NCI-H460 (cell line): ENCODE measurements at regions not wholly inside any gene's neighbourhood (a gene's known extent, or its start where the extent isn't known, plus 50 kb on each side); places are given as distances from the start of the nearest gene placed in this dataset.

Experiments
- DNase-seq: peaks from one replicate; pipeline ENCODE4 v3.0.0-alpha.2; 2016; ENCODE audit warnings: low read depth; ENCODE audit errors: extremely low read depth

DNA sequence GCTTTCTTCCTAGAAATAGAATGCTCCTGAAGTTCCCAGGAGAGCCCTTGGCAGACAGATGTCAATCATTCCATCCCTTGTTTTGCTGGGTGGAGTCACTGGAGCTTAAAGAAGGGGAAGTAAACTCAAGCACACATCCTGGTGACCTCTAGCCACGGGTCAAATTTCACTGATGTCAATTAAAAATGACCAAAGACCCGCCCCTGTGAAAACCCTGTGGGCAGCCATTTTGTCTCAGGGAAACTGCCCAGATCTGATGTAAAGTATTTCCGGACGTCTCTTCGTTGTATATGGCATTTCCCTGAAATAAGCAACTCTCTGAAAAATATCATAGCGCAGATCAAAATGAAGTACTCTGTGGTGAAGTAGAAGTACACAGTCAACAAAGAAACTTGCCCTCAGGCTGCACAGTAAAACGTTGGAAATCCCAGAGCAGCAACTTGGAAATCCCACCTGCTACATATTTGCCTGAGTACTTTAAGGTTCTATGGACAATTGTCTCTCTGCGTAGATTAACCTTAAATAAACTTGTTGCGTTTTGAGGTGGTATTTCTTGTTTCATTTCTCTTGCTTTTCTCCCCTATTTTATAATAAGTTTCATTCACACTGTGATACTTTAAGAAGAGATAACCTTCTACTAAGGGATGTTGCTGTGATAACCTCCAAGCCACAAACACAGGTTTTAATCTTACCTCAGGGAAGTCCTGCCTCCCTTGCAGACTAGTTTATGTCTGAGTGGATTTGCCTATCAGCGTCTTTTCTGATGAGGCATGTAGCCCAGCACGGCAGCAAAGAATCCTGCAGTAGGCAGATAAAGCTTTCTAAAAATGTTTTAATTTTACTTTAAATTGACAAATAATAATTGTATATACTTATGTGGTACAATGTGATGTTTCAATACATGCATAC is 60.9 kb upstream of the PIP5K1B start:
- no peak for DNase-seq

DNA sequence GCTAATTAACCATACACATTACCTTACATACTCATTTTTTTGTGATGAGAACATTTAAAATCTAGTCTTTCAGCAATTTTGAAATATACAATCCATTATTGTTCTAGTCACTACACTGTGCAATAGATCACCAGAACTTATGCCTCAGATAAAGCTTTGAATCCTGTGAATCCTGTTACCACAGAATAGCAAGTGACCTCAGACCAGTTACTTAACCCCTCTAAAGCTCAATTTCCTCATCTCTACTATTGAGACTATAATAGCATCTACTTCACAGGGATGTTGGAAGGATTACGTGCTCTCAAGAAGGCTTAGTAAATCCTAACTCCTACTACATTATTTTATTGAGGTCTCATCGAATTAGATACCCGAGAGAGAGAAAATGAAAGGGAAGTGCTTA is 60.2 kb upstream of the PIP5K1B start:
- DNase-seq = no peak

DNA sequence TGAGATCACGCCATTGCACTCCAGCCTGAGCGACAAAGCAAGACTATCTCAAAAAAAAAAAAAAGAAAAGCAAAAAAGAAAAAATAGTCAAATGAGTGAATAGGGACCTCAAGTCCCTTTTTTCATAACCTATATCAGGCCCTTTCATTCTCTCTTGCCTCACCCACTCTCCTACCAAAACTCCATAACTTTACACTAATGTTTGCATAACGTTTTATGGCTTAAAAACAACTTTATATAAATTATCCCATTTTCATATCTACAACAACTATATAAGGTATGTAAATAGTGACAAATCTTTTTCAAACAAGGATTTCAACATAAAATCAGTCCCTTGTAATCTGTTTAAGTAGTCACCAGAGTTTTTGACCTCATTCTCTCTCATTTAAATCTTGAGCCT is 56.9 kb upstream of the PIP5K1B start:
- DNase-seq = no peak

DNA sequence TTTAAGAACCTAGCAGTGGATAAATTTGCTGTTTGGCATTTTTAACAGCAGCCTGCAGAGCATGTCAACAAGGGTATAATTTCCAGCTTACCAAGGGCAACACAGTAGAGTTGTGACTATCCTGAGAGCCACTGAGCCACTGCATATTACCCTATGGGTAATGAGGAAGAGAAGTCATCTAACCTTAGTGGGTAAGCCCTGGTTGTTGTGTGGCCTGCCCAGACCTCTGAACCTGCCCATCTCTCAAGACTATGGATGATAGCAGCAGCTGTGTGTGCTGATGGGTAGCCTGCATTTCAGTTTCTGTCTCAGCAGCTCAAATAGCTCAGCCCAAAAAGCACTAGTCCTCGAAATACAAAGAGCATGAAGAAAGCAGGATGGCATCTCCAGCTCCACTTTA is 56.1 kb upstream of the PIP5K1B start:
- no peak for DNase-seq

DNA sequence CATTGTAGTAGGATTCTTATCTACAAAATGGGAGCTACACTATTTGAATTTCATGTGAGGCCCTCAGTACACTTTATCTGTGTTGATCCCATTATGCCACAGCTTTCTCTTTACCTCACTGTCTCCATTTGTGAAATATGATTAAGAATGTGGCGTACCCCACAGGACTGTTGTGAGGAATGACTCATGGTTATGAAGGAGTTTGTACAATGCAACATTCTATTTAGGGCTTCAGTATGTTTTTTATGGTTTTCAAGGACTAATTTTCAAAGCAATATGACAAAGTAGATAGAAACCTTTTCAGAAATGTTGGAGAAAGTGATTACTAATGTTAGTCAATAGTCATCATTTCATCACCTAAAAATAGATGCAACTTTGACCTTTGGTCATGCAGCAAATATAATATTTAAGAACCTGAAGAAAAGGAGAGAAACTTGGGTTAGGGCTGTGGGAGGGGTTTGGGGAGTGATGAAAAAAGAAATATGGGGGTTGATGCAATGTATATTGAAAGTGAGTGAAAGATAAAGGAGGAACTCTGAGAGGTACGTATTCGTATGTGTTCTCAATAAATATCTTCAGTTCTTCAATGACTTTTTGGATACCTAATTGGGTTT is 53.7 kb upstream of the PIP5K1B start:
- no peak for DNase-seq

DNA sequence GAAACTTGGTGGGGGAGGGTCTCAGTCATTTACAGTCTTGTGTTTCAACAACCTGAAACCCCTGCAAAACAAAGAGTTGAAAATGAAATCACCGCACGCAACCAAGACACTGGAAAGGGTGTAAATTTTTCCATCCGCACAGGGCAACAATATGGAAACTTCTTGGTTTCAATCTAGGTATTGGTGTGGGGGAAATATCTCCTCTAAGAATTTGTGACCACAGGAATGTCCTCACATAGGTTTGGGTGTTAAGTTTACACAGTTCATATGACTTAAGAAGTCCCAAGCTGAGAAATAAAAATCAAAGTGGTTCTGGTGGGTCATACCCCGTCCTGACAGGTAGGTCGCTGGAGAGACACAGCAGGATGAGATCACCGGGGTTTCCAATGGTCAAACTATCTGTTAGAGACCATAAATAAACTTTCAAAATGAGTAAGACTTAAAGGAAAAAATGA is 51.9 kb upstream of the PIP5K1B start:
- DNase-seq = no peak

DNA sequence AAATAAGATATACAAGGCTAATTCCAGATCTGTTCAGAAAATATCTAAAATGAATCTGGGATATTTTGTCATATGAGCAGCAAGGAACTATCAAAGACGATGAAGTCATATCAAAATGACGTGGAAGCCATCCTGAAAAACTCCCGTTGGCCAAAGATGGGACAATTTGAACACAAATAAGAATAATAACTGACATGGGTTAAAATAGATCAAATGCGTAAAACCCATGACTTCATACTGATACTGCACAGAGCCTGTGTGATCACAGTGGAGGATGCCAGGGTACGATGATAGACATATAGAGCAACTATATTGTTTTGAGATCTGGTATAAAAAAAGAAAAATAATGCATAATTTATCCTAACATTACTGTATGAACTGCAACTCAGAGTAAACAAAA is 51.0 kb upstream of the PIP5K1B start:
- no peak for DNase-seq
